MM.1S (cell line): ENCODE measurements at regions not wholly inside any gene's neighbourhood (a gene's known extent, or its start where the extent isn't known, plus 50 kb on each side); places are given as distances from the start of the nearest gene placed in this dataset.

Experiments
- EZH2 ChIP-seq: fragments of 300-600 bp; sonication (generic); optimal IDR thresholded peaks from 2 replicates; pipeline ENCODE3; 2017; ENCODE audit warnings: low read depth, mild to moderate bottlenecking, antibody characterized with exemption, low read length, mixed read lengths
- TF ChIP-seq, protein P1 (sequence below): fragments of 300-600 bp; sonication (generic); IDR thresholded peaks from 2 replicates; pipeline ENCODE4 v1.5.1; 2016; ENCODE audit warnings: antibody characterized with exemption, low read length, mixed read lengths

DNA sequence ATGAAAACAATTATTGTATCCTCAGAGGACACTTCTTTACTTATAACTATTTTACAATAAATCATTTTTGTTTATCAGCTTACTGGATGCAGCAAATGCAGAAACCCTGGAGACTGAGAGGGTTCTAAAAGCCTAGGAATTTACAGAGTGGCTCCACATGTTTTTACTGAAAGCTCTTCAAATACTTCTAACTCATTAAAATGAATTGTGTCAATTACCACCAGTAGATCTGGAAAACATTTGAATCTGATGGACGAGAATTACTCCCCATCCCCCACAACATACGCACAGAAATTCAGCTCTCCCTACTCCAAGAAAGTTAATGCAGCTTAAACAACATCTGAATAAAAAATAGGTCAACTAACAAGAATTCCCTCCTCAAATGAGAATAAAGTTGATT lies 319.8 kb upstream of the FIGN start:
- TF ChIP-seq, protein P1, sequence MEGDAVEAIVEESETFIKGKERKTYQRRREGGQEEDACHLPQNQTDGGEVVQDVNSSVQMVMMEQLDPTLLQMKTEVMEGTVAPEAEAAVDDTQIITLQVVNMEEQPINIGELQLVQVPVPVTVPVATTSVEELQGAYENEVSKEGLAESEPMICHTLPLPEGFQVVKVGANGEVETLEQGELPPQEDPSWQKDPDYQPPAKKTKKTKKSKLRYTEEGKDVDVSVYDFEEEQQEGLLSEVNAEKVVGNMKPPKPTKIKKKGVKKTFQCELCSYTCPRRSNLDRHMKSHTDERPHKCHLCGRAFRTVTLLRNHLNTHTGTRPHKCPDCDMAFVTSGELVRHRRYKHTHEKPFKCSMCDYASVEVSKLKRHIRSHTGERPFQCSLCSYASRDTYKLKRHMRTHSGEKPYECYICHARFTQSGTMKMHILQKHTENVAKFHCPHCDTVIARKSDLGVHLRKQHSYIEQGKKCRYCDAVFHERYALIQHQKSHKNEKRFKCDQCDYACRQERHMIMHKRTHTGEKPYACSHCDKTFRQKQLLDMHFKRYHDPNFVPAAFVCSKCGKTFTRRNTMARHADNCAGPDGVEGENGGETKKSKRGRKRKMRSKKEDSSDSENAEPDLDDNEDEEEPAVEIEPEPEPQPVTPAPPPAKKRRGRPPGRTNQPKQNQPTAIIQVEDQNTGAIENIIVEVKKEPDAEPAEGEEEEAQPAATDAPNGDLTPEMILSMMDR: no peak
- TF ChIP-seq EZH2: no peak
